Colonic mucosa (tissue), 4 donors: ENCODE measurements at regions not wholly inside any gene's neighbourhood (a gene's known extent, or its start where the extent isn't known, plus 50 kb on each side); places are given as distances from the start of the nearest gene placed in this dataset.
"Not testable (repeated sequence)": the region's sequence is repeated elsewhere in the genome, so short reads cannot be mapped to it uniquely, and the experiment has no call there.

Experiments
- DNase-seq: peaks from one replicate; pipeline ENCODE4 v3.0.0-alpha.2; 2020
- H3K27ac ChIP-seq: fragments of 200-600 bp; one replicate; pipeline ENCODE4 v1.8.0; 2021
- H3K27me3 ChIP-seq: fragments of 200-600 bp; one replicate; pipeline ENCODE4 v1.8.0; 2021
- H3K36me3 ChIP-seq: fragments of 200-600 bp; one replicate; pipeline ENCODE4 v1.8.0; 2021
- H3K4me1 ChIP-seq: fragments of 200-600 bp; one replicate; pipeline ENCODE4 v1.8.0; 2021; ENCODE audit warnings: mild to moderate bottlenecking
- H3K4me3 ChIP-seq: fragments of 200-600 bp; one replicate; pipeline ENCODE4 v1.8.0; 2021
- H3K9ac ChIP-seq, 2 donors: one replicate each; pipeline ENCODE4 v1.7.0; 2013; ENCODE audit warnings: control low read depth in 2 of 2, low read depth in 2 of 2, low read length in 2 of 2
- H3K9me3 ChIP-seq: fragments of 200-600 bp; one replicate; pipeline ENCODE4 v1.8.0; 2021
- intact Hi-C: fragments of 100-400 bp; cut with DNase I; formaldehyde crosslinking; loops from one replicate; pipeline ENCODE4 v1.14.1; 2022
- TF ChIP-seq, protein P1 (sequence below): fragments of 200-600 bp; IDR thresholded peaks from one replicate; pipeline ENCODE4 v1.8.0; 2022; ENCODE audit warnings: antibody characterized with exemption, mild to moderate bottlenecking
- donor health status: healthy.
- donor health status: DM: no; HTN: no; CAD: no.
- donor health status: DM: no; HTN: no; CAD: no.

DNA sequence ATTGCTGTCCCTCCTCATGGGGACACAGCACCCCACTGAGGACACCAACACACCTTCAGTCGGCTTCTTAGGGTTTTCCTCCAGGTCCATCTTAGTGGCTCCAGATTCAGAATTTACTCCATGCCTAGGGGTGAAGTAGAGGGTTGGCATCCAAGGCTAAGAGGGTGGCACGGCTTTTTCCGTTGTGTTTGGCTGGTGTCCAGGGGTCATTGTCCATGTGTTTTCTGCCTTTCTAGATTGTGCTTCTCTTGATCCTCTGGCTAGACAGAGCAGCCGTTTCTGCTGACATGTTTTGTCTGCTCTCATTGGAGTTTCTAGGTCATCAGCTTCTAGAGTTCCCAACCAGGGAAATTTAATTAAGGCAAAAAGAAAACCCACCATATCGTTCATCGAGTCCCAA is 291.6 kb upstream of the CELF2 start:
- no peaks in the 10 kb centered on the region for H3K9me3 ChIP-seq
- H3K36me3 ChIP-seq: no peaks in the 10 kb centered on the region
- intact Hi-C loops: no loop called here
- no peaks in the 10 kb centered on the region for H3K27me3 ChIP-seq
- no peak overlapping the region for H3K27ac ChIP-seq
- peak; percentile 19 for DNase-seq
- H3K4me3 ChIP-seq: no peak overlapping the region
- H3K9ac ChIP-seq: no peak overlapping the region
- TF ChIP-seq, protein P1, sequence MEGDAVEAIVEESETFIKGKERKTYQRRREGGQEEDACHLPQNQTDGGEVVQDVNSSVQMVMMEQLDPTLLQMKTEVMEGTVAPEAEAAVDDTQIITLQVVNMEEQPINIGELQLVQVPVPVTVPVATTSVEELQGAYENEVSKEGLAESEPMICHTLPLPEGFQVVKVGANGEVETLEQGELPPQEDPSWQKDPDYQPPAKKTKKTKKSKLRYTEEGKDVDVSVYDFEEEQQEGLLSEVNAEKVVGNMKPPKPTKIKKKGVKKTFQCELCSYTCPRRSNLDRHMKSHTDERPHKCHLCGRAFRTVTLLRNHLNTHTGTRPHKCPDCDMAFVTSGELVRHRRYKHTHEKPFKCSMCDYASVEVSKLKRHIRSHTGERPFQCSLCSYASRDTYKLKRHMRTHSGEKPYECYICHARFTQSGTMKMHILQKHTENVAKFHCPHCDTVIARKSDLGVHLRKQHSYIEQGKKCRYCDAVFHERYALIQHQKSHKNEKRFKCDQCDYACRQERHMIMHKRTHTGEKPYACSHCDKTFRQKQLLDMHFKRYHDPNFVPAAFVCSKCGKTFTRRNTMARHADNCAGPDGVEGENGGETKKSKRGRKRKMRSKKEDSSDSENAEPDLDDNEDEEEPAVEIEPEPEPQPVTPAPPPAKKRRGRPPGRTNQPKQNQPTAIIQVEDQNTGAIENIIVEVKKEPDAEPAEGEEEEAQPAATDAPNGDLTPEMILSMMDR: no peak
- no peaks in the 10 kb centered on the region for H3K4me1 ChIP-seq

DNA sequence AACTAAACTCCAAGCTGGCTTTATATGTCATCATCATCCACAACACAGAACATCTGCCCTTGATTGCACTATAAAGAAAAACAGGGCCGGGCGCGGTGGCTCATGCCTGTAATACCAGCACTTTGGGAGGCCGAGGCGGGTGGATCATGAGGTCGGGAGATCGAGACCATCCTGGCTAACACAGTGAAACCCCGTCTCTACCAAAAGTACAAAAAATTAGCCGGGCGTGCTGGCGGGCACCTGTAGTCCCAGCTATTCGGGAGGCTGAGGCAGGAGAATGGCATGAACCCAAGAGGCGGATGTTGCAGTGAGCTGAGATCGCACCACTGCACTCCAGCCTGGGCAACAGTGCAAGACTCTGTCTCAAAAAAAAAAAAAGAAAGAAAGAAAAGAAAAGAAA is 290.3 kb upstream of the CELF2 start:
- H3K4me1 ChIP-seq, H3K36me3 ChIP-seq, H3K27ac ChIP-seq, intact Hi-C loops, H3K4me3 ChIP-seq, H3K27me3 ChIP-seq, H3K9me3 ChIP-seq, H3K9ac ChIP-seq, DNase-seq: not testable (repeated sequence)

DNA sequence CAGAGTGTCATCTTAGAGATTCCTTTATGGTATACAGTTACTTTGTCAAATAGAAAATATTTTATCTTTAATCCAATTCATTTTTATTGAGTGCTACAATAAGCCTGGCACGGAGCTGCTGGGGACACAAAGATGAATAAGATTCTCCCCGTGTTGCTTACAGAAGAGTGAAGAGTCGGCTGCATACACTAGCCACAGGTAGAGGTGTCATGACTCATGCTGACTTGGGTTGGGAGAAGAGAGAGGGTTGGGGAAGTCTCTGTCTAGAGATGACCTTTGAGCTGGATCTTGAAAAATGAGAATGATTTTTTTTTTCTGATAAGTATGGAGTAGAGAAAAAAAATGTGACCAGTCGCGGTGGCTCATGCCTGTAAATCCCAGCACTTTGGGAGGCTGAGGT is 289.9 kb upstream of the CELF2 start:
- intact Hi-C loops: no loop called here
- Histone ChIP-seq H3K27ac (no peak overlapping the region), H3K9ac (no peak overlapping the region), H3K4me1 (no peaks in the 10 kb centered on the region), H3K36me3 (no peaks in the 10 kb centered on the region), H3K4me3 (no peak overlapping the region), H3K9me3 (no peaks in the 10 kb centered on the region), H3K27me3 (no peaks in the 10 kb centered on the region)
- TF ChIP-seq, protein P1: no peak
- no peak for DNase-seq

DNA sequence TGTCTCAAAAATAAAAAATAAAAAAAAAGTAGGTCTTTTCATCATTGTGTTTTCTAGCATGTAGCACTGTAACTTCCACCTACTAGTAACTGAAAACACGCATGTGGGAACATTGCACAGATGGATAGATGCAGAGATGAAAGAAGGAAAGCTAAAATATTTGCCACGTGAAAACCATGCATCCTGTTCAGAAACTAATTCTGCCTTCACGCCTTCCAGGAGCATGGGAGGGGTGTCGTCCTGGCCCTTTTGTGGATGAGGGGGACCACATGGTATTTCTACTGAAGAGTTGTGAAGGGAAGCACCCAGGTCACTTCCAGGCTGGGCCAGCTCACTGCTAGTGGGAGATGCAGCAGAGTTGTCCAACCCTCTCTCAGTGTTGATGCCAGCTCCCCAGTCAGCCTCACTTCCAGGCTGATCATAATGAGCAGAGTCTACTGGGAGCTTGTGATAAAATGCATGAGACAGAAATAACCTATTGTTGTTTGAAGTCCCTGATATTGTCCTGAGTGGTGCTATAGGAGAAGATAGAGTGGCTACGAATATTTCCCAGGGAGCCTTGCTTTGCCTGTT is 287.1 kb upstream of the CELF2 start:
- TF ChIP-seq, protein P1: no peak
- Histone ChIP-seq H3K36me3 (no peaks in the 10 kb centered on the region), H3K27me3 (no peaks in the 10 kb centered on the region), H3K27ac (no peak overlapping the region), H3K4me3 (no peak overlapping the region), H3K4me1 (no peaks in the 10 kb centered on the region), H3K9ac (no peak overlapping the region), H3K9me3 (no peaks in the 10 kb centered on the region)
- intact Hi-C loops: no loop called here
- DNase-seq: no peak

DNA sequence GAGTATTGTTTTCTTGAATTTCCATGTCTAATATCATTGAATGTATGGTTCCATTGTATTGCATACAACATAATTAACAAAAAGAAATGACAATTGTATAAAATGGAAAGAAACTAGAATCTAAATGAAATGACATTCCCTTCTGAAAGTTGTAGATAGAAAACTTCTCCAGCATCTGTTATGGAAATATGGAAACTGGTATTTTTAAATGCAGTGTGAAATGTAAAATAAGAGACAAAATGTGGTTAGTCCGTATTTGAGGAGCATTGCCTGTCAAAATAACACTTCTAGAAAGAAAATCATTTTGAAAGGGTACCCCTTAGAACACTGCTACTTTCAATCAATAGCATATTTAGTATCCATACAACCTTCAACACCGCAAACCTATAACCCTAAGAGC is 286.3 kb upstream of the CELF2 start:
- Histone ChIP-seq H3K9ac (no peak overlapping the region), H3K4me3 (no peak overlapping the region), H3K36me3 (no peaks in the 10 kb centered on the region), H3K9me3 (no peaks in the 10 kb centered on the region), H3K27me3 (no peaks in the 10 kb centered on the region), H3K4me1 (no peaks in the 10 kb centered on the region), H3K27ac (no peak overlapping the region)
- DNase-seq: no peak
- TF ChIP-seq, protein P1: no peak
- intact Hi-C loops: no loop called here

DNA sequence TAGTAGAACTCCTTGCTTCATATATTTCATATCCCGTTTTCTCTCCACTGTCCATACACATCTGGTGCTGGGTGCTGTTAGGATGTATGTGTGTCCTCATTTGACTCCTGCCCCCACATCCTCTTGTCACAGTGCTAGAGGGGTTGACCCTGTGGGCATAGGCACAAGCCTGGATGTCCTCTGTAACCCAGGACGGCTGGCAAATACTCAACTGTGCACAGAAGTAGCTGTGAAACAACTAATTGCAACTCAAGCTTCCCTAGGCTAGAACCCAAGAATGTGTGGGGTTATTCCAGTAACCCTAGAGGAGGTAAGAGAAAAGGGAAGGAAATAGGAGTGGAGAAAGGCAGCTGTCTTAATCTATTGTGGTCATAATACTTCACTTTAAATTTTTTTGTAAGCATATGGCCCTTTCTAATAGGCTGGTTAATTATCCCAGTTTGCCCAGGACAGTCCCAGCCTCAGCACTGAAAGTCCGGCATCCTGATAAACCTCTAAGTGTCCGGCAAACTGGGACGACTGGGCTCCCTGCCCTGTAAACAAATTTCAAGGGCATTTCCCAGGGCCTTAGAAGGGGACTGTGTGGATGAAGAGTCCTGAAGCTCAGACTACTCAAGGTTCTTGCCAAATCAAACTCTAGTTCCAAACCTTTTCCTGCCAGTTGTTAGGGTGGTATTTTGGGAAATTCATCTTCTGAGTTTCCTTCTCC is 283.2 kb upstream of the CELF2 start:
- Histone ChIP-seq H3K9me3 (no peaks in the 10 kb centered on the region), H3K27ac (no peak overlapping the region), H3K4me3 (no peak overlapping the region), H3K27me3 (no peaks in the 10 kb centered on the region), H3K36me3 (no peaks in the 10 kb centered on the region), H3K9ac (no peak overlapping the region), H3K4me1 (no peaks in the 10 kb centered on the region)
- TF ChIP-seq, protein P1: no peak
- DNase-seq: no peak
- intact Hi-C loops: no loop called here
